CD4-positive, alpha-beta T cell treated with Interferon gamma for 1 hour (primary cell): ENCODE measurements at regions not wholly inside any gene's neighbourhood (a gene's known extent, or its start where the extent isn't known, plus 50 kb on each side); places are given as distances from the start of the nearest gene placed in this dataset.

ENCODE experiments used
- DNase-seq: peaks from one replicate; pipeline ENCODE4 v3.0.0-alpha.2; 2020

DNA sequence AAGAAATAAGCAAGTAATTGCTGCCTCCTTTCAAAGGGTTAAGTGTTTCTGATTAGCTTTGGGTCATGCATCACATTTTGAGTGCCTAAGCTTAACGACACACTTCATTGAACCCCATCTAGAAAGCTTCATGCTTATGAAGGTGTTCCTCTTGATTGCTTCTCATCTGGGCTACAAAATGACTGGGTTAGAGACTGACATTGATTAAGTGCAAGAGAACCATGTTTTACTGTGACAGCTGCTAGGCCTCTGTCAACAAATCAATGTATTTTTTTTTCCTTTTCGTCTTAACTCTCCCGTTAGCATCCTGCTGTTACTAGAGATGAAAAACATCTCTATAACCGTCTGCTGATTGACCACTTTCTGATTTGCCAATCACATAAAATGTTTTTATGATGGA is 725.0 kb downstream of the TLE1 start:
- no peak for DNase-seq

DNA sequence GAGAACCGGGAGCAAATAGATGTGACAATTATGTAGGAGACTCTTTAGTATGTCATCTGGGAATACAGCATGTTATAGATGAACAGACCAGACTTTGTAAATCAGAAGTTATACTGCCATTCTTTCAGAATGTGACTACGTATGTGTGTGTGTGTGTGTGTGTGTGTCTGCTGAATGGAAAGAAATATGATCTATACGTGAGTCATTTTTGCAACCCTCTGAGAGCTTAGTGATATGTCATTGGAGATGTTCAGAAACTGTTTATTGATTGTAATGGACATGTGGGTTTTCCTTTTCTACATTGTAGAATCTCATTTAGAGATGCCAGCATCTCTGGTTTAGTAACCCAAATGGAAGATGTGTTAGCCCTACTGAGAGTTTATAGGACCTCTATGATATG is 731.5 kb downstream of the TLE1 start:
- DNase-seq, result no peak

DNA sequence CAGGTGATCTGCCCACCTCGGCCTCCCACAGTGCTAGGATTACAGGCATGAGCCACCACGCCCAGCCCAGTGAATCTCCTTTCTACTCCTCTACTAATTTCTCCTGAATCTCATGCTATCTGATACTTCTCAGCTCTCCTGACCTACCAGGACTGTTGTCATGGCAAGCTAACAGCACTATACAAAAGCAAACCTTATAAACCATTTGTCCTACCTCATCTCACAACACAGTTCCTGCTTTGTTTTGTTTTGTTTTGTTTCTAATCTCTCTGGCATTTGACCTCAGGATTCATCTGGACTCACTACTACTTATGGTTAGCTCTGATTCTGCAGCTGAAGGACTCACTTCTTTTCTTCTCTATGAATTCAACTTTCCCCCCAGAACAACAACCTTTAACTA is 734.8 kb downstream of the TLE1 start:
- DNase-seq, result no peak

DNA sequence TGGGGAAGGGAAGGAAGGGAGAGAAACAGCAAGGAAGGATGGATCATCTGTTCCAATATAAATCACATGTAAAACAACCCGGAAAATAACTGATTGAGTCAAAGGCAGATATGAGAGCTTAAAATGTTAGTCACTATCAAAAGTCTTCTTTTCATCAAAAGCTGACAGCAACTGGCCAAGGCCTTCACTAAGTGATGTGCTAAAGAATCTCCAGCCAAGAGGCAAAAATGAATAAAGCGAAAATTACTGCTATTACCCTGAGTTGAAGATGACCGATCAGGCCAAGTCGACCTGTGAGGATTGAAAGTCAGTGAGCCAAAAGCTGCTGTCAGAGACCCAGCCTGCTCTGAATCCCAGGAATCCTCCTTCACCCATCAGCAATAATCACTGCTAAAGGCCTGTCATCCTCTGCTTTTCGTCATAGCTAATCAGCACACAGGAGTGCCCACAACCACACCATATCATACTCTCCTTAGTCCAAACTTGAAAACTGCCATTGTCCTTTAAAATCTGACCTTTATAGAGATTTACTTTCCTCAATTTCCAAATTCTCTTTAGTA is 736.9 kb downstream of the TLE1 start:
- DNase-seq, result no peak

DNA sequence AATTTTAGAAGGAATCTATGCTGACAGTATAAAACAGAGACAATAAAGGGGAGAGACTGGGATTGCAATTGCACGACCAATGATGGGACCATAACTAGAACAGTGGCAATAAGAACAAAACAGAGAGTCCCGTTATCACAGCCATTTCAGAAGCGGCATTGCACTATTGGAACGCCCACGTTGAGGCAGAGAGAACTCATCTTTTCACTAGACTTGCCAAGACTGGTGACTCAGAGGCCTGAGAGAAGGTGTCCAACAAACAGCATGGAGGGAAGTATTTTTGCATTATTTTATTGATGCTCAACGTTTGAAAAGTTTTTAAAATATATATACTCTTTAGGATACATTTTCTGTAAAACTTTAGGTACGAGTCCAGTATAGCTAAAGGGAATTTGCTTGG is 737.7 kb downstream of the TLE1 start:
- DNase-seq, result no peak

DNA sequence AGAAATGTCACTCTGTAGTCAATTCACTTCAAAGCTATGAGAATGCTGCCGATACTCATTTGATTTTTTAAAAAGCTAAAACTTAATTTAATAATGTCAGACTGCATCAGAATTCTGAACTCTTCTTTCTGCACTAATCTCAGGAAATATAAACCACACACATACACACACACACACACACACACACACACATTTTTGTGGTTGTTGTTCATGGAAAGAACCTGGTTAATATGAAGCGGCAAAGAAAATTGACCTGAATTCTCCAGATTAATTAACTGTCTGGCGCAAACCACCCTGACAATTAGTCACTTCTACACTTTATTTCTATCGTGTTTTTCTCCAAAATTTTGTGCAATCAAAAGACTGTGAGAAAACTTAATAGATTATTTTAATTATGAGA is 740.5 kb downstream of the TLE1 start:
- no peak for DNase-seq

DNA sequence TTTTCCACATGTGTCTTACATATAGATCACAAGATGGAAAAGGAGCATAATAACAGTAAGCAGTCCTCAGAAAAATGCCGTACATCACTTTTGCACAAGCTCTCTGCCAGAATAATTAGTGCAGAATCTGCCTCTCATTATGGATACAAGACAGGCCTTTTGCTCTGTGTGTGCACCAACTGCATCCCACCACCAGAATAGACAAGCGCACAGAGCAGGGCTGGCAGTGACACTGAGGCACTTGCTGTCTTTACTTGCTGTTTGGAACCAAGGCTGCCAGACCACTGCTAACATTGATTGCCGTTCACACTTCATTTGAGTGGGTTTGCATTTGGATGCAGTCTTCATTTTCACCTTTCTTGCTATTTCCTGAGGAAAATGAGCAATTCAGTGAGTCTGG is 741.3 kb downstream of the TLE1 start:
- no peak for DNase-seq

DNA sequence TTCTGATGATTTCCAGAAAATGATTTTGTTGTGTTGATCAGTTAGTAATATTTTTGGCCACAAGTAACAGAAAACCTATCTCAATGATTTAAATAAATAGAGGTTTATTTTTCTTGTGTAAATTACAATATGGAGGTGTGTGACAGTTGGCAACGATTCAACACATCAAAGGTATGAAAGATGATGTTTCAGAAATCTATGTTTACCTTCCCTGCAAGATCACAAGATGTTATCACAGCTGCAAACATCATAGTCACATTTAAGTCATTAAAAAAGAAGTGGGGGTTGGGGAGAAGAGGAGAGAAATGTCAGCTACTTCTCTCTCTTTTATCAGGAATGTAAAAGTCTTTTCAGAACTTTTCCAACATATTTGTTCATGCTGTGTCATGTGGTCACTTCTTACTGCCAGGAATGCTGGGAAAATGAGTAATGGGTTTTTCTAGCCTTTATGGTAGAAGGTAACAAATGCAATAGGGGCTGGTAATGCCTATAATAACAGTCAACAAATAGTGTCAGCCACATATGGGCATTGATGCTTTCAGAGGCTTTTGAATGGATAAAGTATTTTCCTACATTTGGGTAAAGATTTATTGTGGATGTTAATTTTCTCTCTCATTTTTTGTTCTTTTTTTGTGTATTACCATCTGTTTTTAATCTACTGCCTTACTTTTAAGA is 742.7 kb downstream of the TLE1 start:
- no peak for DNase-seq

DNA sequence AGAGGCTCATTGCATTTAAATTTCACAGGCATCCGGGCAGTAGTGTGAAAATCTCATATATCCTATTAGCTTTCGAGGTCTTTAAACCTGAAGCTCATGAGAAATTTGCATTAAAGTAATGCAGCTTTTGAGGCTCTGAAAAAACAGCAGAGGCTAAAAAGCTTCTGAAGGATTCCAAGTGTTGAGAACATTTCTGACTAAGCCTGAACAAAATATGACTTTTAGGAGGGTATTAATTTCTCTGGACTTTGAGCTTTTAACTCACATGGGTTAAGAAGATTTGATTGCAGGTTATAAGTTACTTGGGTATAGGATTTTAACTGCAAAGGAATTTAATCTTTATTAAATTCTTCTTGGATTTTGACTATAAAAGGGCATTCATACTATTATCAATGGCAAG is 743.9 kb downstream of the TLE1 start:
- no peak for DNase-seq

DNA sequence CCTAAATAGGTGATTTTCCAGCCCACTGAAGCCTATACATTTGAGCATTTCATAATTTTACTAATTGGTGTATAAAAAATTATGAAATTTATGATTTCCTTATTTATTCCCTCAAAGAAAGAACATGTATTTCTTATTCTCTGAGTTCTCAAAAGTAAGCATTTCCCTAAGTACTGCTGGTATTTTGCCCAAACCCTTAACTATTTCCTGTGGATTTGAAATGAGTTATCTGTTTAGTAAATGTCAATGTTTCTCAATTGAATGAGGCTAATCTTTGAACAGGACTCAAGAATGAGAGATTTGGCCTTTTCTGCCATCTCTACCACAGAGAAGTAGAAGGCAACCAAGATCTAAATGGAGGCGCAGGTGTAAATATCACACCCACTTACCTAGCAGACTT is 751.7 kb downstream of the TLE1 start:
- DNase-seq, result no peak

DNA sequence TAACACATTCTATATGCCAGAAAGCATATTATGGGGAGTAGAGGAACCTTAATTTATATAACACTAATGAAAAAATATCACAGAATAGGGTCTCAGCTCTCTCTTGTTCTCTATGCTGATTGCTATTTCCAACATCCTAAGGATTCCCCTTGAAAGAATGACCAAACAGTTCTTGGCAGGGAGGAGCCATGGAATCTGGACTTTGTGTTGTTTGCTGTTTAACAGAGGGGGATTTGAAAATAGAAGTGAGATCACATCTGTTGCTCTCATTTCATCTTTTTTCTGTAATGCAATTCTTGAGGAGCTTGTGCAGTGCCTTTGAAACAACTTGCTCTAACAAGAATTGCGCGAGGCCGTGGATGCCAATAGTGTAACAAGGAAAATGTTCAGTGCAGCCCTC is 755.3 kb downstream of the TLE1 start:
- no peak for DNase-seq

DNA sequence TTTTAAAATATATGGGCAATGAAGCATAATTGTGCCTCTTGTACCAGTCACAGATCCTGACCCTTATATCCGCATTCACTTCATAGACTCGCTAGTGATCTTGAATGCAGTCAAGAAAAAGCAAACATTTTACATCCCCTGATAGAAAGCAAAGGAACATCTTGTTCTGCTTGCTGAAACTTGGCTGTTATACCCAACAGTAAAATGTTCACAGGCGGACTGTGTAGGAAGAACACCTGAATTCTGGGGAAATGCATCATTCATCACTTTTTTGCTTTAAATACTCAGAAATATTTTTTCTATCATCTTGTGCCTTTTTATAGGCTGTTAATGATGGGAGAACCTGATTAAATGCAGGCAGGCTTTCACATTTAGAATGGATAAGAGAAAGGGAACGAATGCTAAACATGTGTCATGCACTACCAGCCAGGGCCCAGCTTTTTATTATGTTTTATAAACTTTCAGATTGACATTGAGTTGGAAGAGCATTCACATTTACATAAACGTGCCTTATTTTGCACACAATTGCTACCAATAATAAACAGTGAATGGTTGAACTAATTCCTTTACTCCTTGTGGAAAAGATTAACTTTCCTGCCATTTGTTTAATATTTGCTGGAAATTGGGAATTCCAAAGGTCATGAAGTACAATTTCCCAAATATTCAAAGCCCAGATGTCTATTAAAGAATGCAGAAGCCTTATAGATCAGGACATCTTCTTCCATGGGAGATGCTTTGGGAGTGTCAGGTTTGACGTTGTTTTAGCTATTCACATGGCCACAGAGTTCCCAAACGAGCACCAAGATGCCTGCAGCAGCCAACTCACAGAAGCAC is 756.2 kb downstream of the TLE1 start:
- no peak for DNase-seq

DNA sequence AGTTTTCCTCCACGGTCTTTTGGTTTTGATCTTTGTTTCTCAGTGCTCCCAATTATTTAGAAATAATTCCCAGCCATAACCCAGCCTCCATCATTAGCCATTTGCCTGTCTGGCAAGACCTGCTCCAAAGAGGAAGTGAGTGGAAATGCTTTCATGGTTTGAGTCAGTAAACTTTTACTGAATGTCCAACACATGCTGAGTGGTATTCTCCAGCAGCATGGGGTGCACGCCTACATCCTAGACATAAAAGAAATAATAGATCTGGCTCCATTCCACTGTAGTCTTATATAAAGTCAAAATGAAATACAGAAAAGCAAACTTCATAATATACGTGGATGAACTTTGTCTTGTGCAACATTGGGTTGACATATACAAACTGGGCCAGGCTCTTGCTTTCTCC is 757.2 kb downstream of the TLE1 start:
- DNase-seq, result no peak

DNA sequence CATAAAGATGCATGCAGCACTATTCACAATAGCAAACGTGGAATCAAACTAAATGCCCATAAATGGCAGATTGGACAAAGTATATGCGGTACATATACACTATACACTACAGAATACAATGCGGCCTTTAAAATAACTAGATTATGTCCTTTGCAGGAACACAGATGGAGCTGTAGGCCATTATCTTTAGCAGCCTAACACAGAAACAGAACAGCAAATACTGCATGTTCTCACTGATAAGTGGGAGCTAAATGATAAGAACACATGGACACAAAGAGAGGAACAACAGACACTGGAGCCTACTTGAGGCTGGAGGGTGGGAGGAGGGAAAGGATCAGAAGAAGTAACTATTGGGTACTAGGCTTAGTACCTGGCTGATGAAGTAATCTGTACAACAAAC is 758.2 kb downstream of the TLE1 start:
- DNase-seq, result no peak

DNA sequence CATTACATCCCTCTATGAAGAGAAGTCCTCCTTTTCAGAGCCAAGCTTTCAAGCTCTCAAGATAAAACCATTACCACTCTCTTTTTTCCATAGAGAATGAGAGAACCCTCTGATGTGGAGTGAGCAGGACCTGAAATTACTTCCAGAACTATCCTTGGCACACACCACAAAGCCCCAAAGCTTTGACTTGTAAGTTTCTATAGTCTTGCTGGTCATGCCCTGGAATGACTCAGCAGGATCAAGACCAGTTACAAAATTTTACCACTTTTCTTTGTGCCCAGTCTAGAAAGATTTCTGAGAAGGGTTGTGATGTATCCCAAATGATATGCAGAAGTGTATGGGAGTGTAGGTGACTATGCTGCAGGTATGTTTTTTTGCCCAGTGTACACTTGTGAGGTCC is 760.6 kb downstream of the TLE1 start:
- no peak for DNase-seq

DNA sequence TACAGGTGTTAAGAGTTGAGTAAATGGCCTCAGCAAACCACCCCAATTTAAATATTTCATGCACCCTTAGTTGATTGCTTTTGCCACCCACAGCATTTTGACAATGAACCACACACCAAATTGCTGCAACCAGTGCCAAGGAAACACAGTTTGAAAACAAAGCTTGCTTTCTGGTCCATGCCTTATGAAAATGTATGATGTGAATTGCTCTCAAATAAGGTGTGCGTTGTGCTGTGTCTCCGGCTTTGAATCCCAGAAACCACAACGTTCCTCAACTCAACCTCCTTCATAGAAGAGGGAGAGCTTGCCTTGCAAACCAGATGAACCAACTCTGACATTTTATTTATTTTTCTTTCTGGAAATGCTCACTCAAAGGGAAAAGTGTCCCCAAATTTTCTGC is 762.7 kb downstream of the TLE1 start:
- no peak for DNase-seq

DNA sequence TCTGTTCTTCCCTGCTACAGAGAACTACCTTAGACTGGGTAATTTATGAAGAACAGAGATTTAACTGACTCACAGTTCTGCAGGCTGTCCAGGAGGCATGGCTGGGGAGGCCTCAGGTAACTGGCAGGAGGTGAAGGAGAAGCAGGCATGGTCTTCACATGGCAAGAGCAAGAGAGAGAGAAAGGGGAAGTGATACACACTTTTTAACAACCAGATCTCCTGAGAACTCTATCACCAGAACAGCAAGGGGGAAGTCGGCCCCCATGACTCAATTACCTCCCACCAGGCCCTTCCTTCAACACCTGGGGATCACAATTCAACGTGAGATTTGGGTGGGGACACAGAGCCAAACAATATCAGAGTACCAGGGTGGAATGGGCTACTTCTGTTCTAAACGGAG is 766.8 kb downstream of the TLE1 start:
- no peak for DNase-seq

DNA sequence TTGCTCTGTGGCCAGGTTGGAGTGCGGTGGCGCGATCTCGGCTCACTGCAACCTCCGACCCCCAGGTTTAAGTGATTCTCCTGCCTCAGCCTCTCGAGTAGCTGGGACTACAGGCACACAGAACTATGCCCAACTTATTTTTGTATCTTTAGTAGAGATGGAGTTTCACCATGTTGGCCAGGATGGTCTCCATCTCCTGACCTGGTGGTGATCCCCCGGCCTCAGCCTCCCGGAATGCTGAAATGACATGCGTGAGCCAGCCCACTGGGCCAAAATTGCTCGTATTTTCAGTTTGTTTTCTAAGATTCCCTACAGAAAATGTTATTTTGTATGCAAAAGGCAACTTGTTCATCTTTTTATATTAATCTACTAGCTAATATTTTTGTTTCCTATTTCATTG is 782.6 kb downstream of the TLE1 start:
- no peak for DNase-seq

DNA sequence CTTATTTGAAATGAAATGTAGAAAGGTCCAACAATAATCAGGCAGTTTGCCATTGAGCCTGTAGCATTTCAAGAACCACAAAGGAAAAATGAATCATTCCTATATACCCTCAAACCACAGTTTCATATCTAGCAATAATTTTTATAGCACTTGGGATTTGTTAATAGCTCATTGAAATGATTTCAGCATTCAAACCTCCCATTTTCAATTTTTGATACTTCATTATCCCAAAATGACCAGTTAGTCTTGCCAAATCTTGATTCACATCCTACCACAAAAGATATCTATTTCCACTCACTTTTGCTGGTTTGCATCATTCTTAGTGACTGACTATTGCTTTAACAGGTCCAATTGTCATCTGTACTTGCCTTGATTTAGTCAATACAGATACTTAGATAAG is 790.1 kb downstream of the TLE1 start:
- no peak for DNase-seq

DNA sequence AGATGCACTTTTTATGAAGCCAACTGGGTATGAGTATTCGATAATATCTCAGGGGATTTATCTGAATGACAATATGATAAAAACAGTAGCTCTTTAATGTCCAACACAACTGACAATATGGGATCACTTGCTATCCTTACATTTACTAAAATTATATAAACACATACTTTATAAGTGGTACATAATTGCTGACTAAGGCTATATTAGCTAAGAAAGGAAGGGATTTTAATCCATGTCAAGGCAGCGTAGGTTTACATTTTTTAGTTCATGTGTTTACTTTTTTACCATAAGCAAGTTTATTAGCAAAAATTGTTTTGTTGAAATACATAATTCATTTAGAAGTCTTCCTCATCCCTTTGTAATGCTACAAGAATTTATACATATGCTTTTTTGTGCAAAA is 796.2 kb downstream of the TLE1 start:
- DNase-seq, result no peak

DNA sequence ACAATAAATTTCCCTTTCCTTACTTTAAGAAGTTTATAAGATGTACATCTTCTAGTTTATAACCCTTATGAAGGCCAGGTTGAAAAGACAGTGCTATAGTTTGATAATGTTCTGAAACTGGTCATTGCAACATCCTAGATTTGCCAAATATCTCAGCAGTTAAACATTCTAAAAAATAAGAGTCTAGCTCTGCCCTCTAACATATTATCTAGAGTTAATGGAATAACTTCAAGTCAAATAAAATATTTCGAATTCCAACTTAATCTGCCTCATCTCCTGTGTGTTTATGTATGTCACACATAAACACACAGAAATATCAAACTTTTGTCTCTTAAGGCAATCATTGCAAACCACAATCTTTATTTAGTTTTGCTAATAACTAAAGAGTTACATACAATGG is 796.6 kb downstream of the TLE1 start:
- DNase-seq, result no peak

DNA sequence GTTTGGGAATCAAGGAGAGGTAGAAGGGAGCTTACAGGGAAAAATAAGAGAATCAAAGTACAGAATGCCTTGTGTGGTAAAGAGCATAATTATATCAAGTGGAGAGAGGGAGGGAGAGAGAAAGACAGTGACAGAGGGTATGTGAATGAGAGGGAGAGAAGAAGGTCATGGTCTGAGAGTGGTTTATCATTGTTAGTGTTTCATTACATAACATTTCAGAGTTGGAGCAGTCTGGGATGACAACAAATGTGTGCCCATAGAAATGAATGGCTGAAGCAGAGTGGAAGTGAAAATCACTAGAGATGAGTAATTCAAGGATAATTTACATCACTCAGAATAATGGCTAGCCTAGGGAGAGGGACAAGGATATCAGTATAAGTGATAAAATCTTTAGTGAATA is 799.2 kb downstream of the TLE1 start:
- DNase-seq, result no peak

DNA sequence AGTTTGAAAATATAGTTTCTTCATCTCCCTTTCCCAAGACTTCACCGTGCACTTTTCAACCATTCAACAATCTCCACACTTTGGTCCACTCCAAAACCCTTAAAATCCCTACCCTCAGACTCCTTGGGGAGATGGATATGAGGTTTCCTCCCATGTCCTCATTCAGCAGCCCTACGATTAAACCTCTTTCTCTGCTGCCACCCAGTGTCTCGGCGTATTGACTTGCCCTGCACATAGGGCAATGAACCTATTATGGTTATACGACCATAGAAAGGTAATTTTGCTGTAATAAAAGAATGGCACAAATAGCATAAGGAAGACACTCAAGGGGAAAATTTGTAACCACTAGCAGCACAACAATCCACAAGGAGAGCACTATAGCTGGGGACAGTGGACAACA is 803.5 kb downstream of the TLE1 start:
- DNase-seq, result no peak

DNA sequence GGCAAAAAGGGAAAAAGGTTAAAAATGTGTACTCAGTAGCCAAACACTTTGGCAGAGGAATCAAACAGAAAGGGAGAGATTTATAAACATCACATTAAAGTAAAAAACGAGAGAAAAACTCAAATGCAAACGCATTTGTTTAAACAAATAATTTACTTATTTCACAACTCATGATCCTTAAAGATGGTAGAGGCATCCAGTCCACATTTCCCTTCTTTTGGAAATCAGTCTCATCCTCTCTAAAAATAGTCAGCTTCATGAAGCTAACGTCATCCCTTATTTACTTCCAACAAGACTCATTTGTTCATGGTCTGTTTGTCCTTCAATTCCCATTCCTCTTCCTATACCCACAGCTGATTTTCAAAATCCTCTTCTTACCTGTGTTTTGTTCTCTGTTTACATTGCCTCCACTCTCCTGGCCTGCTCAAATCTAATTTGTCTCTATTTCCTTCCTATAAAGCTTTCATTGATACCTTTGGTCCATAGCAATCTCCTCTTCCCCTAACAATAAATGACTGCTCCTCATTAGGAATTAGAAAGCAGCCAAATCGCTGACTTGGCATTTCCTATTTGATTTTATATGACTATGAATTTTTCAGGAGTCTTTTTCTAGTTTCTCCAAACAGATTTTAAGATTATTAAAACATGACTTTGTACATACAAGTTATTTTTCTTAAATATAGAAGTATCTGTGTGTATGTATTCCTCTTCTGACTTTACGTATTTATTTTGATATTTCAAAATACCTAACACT is 805.3 kb downstream of the TLE1 start:
- DNase-seq, result no peak
